ENCODE measurements at regions not wholly inside any gene's neighbourhood (a gene's known extent, or its start where the extent isn't known, plus 50 kb on each side); places are given as distances from the start of the nearest gene placed in this dataset.

GRCh38 chr14:89056394-89056793, 231.9 kb downstream of the TTC8 start:
- Histone ChIP-seq H3K27me3 (no peaks in the 10 kb centered on the region), H3K36me3 (no peaks in the 10 kb centered on the region), H3K9me3 (no peaks in the 10 kb centered on the region), H3K4me3 (no peak overlapping the region), H3K27ac (no peak overlapping the region), H3K4me1 (no peaks in the 10 kb centered on the region)
- intact Hi-C loops (cut with DNase I): no loop called here
- no peak for DNase-seq
- no peak for TF ChIP-seq POLR2A (IDR thresholded peaks at IDR 0.05)
- TF ChIP-seq, protein P1, sequence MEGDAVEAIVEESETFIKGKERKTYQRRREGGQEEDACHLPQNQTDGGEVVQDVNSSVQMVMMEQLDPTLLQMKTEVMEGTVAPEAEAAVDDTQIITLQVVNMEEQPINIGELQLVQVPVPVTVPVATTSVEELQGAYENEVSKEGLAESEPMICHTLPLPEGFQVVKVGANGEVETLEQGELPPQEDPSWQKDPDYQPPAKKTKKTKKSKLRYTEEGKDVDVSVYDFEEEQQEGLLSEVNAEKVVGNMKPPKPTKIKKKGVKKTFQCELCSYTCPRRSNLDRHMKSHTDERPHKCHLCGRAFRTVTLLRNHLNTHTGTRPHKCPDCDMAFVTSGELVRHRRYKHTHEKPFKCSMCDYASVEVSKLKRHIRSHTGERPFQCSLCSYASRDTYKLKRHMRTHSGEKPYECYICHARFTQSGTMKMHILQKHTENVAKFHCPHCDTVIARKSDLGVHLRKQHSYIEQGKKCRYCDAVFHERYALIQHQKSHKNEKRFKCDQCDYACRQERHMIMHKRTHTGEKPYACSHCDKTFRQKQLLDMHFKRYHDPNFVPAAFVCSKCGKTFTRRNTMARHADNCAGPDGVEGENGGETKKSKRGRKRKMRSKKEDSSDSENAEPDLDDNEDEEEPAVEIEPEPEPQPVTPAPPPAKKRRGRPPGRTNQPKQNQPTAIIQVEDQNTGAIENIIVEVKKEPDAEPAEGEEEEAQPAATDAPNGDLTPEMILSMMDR (IDR thresholded peaks at IDR 0.05): no peak
- WGBS (ENCODE audit: insufficient coverage, low coverage, low lambda C conversion rate, missing lambda C conversion rate): no CpG with 5 or more reads among the region's 4 CpGs
- ATAC-seq: peak in 1 of 4 donors; percentile 29

DNA sequence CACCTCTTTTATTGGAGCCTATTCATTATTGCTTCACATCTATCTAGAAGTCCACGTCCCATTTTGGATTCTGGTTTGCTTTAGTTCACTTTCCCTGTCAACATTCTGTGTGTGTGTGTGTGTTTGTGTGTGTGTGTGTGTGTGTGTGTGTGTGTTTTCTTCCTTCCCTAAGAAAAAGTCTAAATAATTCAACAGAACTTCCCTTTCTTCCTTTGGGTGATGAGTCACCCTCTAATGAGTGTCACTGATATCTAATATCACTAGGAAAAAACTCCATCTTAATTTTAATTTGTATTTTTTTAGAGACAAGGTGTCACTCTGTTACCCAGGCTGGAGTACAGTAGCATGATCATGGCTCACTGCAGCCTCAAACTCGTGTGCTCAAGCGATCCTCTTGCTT, 234.2 kb downstream of the TTC8 start:
- Histone ChIP-seq H3K36me3 (no peaks in the 10 kb centered on the region), H3K4me3 (no peak overlapping the region), H3K27me3 (no peaks in the 10 kb centered on the region), H3K9me3 (no peaks in the 10 kb centered on the region), H3K27ac (no peak overlapping the region), H3K4me1 (no peaks in the 10 kb centered on the region)
- WGBS (ENCODE audit: insufficient coverage, low coverage, low lambda C conversion rate, missing lambda C conversion rate): 88% methylated on average over 3 of the region's 3 CpGs
- TF ChIP-seq, protein P1 (IDR thresholded peaks at IDR 0.05): no peak
- no peak for TF ChIP-seq POLR2A (IDR thresholded peaks at IDR 0.05)
- DNase-seq (no peak), ATAC-seq (no peak)
- intact Hi-C loops (cut with DNase I): no loop called here

DNA sequence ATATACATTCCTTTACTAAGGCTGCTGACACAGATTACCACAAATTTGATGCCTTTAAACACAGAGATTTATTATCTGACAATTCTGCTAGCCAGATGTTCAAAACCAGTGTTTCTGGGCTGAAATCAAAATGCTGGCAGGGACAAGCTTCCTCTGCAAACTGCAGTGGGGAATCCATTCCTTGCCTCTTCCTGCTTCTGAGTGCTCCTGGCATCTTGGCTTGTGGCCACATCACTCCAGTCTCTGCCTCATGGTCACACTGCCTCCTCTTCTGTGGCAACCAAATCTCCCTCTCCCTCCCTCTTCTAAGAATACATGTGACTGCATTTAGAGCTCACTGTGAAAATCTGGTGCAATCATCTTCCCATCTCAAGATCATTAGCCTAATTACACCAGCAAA, 235.7 kb downstream of the TTC8 start:
- no peaks in the 10 kb centered on the region for H3K9me3 ChIP-seq
- DNase-seq (no peak), ATAC-seq (no peak)
- no peak overlapping the region for H3K27ac ChIP-seq
- TF ChIP-seq, protein P1 (IDR thresholded peaks at IDR 0.05): no peak
- no peak for TF ChIP-seq POLR2A (IDR thresholded peaks at IDR 0.05)
- no peaks in the 10 kb centered on the region for H3K27me3 ChIP-seq
- H3K4me1 ChIP-seq: no peaks in the 10 kb centered on the region
- intact Hi-C loops (cut with DNase I): no loop called here
- H3K36me3 ChIP-seq: no peaks in the 10 kb centered on the region
- H3K4me3 ChIP-seq: no peak overlapping the region

- ATAC-seq: peak in 1 of 4 donors; percentile 15
Observed at GRCh38 chr14:89061696-89062095, 237.2 kb downstream of the TTC8 start.

More at GRCh38 chr14:89061696-89062095, 237.2 kb downstream of the TTC8 start:
- Histone ChIP-seq H3K4me3 (no peak overlapping the region), H3K4me1 (no peaks in the 10 kb centered on the region), H3K27ac (no peak overlapping the region), H3K9me3 (no peaks in the 10 kb centered on the region), H3K36me3 (no peaks in the 10 kb centered on the region), H3K27me3 (no peaks in the 10 kb centered on the region)
- 90% methylated on average over 1 of the region's 1 CpG for WGBS (ENCODE audit: insufficient coverage, low coverage, low lambda C conversion rate, missing lambda C conversion rate)
- DNase-seq: no peak
- intact Hi-C loops (cut with DNase I): no loop called here
- TF ChIP-seq POLR2A (IDR thresholded peaks at IDR 0.05): no peak
- TF ChIP-seq, protein P1 (IDR thresholded peaks at IDR 0.05): no peak

Data from right lobe of liver (tissue), 6 donors.